ENCODE measurements at regions not wholly inside any gene's neighbourhood (a gene's known extent, or its start where the extent isn't known, plus 50 kb on each side); places are given as distances from the start of the nearest gene placed in this dataset.
"Not testable (repeated sequence)": the region's sequence is repeated elsewhere in the genome, so short reads cannot be mapped to it uniquely, and the experiment has no call there.

DNA sequence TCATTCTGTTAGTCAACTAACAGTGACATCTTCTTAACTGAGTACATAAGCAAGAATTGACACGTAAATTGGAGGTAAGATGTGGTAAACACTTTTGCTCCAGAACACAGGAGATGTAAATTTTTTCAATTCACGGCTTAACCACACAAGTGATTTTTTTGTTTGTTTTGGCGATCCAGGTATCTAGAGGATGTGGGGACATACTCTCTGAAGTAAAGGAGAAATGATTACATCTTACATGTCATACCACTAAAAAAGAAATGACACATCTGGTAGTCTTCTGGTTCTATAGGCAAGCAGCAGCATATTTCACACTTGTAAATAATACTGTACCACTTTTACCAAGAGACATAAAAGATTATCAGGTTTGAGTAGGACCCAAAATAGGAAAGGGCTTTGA is 200.3 kb upstream of the ZWINT start:
- no peak for DNase-seq

DNA sequence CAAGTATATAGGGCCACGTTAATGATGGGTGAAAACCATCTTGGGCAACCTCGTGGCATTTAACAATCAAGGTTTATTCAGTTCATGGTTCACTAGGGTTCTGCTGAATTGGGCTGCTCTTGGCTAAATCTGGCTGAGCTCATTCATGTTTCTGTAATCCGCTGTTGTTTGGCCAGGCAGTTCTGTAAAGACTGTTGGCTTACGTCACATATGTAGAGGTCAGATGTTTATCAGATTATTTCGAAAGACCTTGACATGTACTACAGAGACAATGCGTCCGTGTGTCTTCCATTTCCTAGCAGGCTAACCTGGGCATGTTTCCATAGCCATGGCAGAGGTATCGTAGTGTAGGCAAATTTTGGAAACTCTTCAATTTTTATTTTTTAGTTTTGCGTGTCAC is 190.0 kb upstream of the ZWINT start:
- peak; percentile 8 for DNase-seq

DNA sequence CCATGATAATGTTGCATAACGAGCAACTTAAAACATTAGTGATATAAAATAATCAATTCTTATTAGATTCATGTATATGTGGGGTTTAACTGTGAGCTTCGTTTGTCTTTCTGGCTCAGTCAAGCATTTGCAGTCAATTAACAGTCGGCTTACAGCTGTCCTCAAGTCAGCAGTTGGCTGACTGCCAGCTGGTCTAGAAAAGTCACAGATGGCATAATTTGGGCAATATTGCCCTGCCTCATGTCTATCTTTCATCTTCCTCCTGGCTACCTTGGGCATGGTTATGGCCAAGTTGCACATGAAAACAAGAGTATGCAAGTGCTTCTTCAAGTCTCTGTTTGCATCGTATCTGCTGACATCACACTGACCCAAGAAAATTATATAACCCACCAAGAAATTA is 186.1 kb upstream of the ZWINT start:
- peak; percentile 1 for DNase-seq

DNA sequence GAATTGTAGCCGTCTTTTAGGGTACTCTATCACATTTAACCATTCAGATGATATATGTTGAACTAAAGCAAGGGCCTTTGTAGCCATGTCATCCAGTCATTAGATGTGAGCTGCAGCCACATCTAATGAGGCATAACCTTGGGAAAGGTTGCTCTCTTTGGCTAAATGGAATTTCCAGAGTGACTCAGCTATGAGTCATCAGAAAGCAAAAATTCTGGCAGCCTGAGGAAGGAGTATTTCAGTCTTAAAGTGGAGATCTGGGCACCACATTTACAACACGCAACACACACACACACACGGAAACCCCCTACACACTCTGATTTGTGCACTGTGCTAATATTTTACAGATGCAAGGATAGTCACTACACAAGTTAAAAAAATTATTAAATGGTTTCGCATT is 176.9 kb upstream of the ZWINT start:
- no peak for DNase-seq

DNA sequence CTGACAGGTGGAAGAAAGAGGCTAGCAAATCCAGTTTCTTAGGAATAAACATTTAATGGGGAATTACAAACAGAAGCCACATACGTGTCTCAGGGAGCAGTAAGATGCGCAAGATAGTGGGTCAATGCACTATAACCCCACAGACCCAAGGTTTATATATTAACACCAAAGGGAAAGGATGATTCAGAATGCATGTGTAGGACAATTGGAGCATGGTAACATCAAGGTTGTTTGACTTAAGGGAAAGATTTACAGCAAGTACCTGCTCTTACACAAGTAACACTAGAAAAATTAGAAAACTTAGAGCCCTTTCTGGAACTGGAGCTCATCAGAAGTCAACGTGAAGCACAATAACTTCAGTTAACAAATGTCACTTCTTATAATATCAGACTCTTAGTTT is 161.1 kb upstream of the ZWINT start:
- DNase-seq: no peak

DNA sequence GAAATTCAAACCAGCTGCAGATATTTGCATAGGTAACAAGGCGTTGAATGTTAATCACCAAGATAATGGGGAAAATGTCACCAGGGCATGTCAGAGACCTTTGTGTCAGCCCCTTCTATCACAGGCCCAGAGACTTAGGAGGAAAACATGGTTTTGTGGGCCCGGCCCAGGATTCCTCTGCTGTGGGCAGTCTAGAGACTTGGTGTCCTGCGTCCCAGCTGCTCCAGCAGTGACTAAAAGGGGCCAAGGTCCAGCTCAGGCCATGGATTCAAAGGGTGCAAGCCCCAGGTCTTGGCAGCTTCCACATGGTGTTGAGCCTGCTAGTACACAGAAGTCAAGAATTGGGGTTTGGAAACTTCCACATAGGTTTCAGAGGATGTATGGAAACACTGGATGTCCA is 147.5 kb upstream of the ZWINT start:
- no peak for DNase-seq

DNA sequence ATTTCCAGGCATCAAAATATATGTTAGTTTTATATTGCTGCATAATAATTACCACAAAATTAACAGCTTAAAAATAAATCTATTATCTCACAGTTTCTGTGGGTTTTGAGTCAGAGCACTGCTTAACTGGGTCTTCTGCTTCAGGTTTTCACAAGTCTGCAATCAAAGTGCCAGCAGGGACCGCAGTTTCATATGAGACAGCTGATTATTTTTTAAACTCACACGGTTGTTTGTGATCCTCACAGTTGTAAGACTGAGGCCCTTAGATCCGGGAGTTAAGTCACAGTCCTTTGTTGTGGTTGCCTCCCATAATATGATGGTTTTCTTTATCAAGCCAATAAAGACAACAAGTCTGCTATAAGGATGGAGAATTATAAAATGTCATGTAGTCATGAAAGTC is 146.0 kb upstream of the ZWINT start:
- DNase-seq: no peak

DNA sequence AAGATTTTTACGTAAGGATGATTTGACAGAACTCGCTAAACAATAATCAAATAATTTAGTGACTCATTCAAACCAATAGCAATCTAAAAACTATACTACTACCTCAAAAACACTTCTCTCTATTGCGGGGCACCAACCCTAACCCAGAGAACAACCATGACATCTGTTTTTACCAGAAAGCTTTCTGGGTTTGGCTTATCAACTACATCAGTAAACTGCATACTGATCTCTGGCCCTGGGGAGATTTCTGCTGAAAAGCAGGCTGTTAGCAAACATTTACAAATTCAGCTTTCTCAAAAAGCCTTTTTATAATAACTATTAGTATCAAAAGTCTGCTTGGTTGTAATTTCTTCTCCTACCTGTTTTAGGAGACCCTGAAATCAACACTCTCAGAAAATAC is 144.5 kb upstream of the ZWINT start:
- DNase-seq: no peak

DNA sequence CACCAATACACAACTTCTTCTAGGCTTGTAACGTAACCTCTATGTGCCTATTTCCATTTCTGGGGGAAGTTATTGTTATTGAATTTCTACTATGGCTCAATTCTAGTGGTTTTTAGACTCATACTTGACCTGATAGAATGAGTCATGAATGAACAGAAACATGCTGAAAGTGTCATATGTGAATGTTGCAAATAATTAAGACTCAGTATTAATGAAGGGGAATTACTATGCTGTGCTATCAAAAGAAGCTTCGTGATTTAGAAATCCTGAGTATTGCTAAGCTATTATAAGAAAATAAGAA is 135.1 kb upstream of the ZWINT start:
- no peak for DNase-seq

DNA sequence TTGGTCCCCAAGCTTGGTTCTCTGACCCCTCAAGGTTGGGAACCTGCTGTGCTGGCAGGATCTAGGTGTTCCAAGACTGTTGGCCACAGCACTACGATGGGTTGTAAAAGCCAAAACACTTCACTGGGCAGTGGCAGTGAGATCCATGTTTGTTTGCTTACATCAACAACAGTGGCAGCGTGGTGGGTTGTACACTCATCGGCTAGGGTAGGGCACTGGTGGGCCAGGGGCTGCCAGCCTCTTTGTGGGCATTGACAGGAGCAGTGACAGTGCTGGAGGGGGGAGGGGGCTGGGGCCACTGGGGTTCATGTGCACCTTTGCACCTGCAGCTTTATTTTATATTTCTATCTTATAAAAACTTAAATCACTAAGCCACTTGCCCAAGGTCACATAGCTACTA is 126.7 kb upstream of the ZWINT start:
- DNase-seq: no peak

DNA sequence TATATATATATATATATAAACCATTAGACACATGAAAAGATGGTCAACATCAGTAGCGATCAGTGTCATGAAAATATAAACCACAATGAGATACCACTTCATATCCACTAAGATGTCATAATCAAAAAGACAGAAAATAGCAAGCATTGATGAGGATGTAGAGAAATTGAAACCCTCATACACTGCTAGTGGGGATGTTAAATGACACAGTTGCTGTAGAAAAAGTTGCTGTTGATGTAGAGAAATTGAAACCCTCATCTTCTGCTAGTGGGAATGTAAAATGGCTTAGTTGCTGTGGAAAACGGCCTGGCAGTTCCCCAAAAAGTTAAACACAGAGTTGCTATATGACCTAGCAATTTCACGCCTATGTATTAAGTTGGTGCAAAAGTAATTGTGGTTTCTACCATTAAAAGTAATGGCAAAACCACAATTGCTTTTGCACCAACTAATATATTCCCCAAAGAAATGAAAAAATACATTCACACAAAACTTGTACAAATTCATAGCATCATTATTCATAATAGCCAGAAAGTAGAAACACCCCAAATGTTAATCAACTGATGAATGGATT is 120.5 kb upstream of the ZWINT start:
- no peak for DNase-seq

DNA sequence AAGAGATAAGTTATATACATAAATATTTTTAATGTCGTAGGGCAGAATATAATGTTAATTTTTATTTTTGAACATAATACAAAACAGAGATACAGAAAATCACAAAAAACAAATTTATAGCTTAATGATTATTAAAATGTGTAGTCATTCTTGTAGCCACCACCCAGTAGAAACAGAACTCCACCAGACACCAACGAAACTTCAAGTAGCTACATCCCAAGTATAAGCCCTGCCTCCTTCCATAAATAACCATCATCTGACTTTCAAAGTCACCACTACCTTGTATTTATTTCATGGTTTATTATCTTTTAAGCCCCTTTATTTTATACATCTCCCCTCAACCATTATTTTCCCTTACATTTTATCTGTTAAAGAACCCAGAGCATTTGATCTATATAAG is 111.9 kb upstream of the ZWINT start:
- DNase-seq: no peak

DNA sequence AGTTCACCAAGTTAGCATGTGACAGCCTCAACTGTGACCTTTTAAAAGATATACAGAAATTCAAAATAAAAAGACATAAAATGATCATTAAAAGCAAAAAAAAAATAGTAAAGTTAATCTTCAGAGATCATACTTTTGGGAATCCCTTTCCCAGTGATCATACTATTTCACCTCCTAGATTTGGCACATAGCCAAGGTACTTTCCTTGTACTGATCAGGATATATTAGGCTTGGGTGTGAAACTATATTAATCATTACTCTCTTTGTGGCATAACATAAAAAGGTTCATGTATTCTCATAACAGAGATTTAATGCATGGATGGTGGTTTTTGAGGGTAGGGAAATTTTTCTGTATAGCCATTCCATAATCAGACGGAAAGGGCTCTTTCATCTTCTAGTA is 109.6 kb upstream of the ZWINT start:
- DNase-seq: no peak

DNA sequence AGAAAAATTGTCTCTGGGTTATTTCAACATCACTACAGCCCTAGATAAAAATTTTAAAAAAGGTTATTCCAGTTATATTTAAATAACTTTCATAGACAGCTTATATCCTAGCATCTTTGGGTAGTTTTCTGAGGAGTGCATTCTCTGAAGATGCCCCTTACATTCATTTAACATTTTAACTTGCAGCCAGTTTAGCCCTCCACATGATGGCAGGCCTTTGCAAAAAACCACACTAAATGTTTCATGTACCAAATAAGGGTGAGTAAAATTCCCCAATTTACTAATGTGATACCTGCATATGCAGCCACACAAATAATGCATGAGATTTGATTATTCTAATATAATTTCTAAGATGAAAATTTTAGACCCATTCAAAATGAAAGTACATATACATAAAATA is 108.4 kb upstream of the ZWINT start:
- no peak for DNase-seq

DNA sequence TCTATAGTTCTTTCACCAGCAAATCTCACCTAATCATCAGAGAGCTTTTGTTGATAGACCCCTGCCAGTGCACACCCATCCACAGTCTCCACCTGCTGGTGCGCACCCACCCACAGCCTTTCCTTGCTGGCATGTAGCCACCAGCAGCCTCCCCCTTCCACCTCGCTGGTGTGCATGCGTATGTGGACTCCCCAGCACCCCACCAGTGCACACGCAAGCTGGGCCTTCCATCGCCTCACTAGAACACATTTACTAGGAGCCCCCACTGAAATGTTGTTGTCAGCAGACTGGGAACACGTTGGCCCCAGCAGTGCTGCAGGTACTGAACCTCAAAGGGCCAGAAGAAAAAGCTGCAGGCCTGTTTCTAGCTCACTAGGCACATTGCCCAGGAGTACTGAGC is 104.9 kb upstream of the ZWINT start:
- no peak for DNase-seq

DNA sequence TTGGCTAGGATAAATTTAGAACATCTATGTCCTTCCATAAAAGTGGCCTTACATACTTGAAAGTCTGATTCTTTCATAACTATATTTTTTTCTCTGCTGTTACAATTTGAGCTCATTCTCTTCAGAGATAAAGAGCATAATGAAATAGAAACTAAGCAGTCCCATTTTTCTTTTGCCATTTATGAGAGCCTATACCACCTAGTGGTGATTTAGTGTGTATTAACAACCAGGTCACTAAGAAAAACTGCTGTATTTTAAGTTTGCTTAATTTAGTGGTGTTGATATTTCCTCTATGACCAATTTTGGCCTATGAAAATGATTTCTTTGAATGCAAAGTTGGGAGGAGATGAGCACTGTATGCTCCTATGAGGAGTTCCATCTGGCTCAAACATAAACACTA is 88.7 kb upstream of the ZWINT start:
- peak; percentile 28 for DNase-seq

DNA sequence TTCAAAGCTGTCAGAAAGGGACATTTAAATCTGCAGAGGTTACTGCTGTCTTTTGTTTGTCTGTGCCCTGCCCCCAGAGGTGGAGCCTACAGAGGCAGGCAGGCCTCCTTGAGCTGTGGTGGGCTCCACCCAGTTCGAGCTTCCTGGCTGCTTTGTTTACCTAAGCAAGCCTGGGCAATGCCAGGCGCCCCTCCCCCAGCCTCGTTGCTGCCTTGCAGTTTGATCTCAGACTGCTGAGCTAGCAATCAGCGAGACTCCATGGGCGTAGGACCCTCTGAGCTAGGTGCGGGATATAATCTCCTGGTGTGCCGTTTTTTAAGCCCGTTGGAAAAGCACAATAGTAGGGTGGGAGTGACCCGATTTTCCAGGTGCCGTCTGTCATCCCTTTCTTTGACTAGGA is 86.6 kb upstream of the ZWINT start:
- not testable (repeated sequence) for DNase-seq

DNA sequence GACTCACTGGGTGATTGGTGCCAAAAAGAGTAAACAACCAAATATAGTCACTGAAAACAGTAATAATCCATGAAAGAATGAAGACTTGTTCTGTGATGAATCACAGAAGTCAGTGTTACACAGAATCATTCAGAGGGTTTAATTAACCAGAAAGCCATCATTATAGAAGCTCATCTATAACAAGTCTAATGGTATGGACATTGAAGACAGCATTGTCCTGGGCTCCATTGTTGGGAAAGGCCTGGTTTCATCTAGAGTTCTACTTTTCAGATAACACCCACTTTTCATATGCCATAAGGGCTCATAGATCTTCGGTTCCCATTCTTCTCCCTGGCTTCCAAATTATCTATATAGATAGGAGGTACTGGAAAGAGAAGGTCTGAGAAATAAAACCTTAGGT is 80.3 kb upstream of the ZWINT start:
- DNase-seq: not testable (repeated sequence)
